DND-41 (cell line): ENCODE measurements at regions not wholly inside any gene's neighbourhood (a gene's known extent, or its start where the extent isn't known, plus 50 kb on each side); places are given as distances from the start of the nearest gene placed in this dataset.

Experiments used
- EZH2 ChIP-seq: IDR thresholded peaks from 3 replicates; pipeline ENCODE4 v1.6.1; 2012; ENCODE audit warnings: borderline replicate concordance, low read depth, mild to moderate bottlenecking, moderate library complexity, low read length, inconsistent platforms; ENCODE audit not compliant: severe bottlenecking
- TF ChIP-seq, protein P1 (sequence below): IDR thresholded peaks from 2 replicates; pipeline ENCODE4 v1.5.1; 2012; ENCODE audit warnings: borderline replicate concordance, low read length, moderate library complexity, mild to moderate bottlenecking; ENCODE audit not compliant: poor library complexity, severe bottlenecking; ENCODE audit errors: extremely low read depth

DNA sequence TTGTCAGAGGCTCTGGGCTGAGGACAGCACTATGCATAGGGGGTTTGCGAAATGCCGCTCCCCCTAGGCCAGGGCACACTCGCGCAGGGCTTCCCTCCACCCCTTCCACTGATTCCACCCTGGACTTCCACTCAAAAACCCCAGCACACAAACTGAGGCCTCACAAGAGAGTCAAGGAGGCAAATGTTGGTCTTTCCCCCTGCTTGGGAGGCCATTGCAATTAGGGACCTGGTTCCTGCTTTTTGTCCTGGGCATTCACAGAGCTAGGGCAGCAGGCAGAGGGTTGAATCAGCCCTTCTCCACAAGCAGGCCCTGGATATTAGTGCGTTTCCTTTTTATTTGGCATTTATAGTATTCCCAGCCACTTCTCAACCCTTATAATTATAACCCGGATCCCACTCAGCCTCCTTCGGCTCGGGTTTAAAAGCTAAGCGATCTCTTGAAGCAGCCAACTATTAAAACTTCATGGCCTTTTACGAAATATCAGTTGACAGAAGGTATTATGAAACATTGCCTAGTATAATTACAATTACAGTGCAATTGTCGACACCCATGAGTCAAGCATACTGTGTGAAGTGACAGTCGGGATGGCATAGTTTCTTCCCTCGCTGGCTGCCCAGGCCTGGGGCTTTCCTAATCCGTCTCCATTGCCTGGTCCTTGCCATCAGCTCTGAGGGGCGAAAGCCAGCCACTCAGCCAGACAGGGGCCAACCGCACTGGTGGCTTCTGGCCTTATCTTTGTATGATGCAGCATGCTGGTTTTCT lies 285.5 kb upstream of the MAP3K1 start:
- TF ChIP-seq, protein P1, sequence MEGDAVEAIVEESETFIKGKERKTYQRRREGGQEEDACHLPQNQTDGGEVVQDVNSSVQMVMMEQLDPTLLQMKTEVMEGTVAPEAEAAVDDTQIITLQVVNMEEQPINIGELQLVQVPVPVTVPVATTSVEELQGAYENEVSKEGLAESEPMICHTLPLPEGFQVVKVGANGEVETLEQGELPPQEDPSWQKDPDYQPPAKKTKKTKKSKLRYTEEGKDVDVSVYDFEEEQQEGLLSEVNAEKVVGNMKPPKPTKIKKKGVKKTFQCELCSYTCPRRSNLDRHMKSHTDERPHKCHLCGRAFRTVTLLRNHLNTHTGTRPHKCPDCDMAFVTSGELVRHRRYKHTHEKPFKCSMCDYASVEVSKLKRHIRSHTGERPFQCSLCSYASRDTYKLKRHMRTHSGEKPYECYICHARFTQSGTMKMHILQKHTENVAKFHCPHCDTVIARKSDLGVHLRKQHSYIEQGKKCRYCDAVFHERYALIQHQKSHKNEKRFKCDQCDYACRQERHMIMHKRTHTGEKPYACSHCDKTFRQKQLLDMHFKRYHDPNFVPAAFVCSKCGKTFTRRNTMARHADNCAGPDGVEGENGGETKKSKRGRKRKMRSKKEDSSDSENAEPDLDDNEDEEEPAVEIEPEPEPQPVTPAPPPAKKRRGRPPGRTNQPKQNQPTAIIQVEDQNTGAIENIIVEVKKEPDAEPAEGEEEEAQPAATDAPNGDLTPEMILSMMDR: no peak
- TF ChIP-seq EZH2: no peak
